NCI-H2029 (cell line): ENCODE measurements at regions not wholly inside any gene's neighbourhood (a gene's known extent, or its start where the extent isn't known, plus 50 kb on each side); places are given as distances from the start of the nearest gene placed in this dataset.
"Not testable (repeated sequence)": the region's sequence is repeated elsewhere in the genome, so short reads cannot be mapped to it uniquely, and the experiment has no call there.

Experiments used
- DNase-seq: peaks from one replicate; lab custom pipeline; 2025; lab: John Stamatoyannopoulos, UW

GRCh38 chr3:72278349-72279067, 493.6 kb upstream of the PROK2 start:
- no peak for DNase-seq

- DNase-seq: no peak
Measured at GRCh38 chr3:72277710-72278109, 492.8 kb upstream of the PROK2 start.

GRCh38 chr3:72276806-72277205, 491.9 kb upstream of the PROK2 start:
- no peak for DNase-seq

- DNase-seq: no peak
Measured at GRCh38 chr3:72275331-72275751, 490.4 kb upstream of the PROK2 start.

GRCh38 chr3:72274493-72275330, 489.8 kb upstream of the PROK2 start:
- DNase-seq: no peak

GRCh38 chr3:72273615-72274014, 488.7 kb upstream of the PROK2 start:
- DNase-seq: no peak

- DNase-seq: no peak
Measured at GRCh38 chr3:72272356-72272755, 487.4 kb upstream of the PROK2 start.

GRCh38 chr3:72271923-72272322, 487.0 kb upstream of the PROK2 start:
- no peak for DNase-seq

GRCh38 chr3:72271216-72271615, 486.3 kb upstream of the PROK2 start:
- no peak for DNase-seq

GRCh38 chr3:72270730-72271129, 485.8 kb upstream of the PROK2 start:
- no peak for DNase-seq

GRCh38 chr3:72270072-72270681, 485.2 kb upstream of the PROK2 start:
- no peak for DNase-seq

GRCh38 chr3:72269475-72269874, 484.5 kb upstream of the PROK2 start:
- no peak for DNase-seq

GRCh38 chr3:72266921-72267524, 482.1 kb upstream of the PROK2 start:
- DNase-seq: not testable (repeated sequence)

- no peak for DNase-seq
Measured at GRCh38 chr3:72266016-72266370, 481.0 kb upstream of the PROK2 start.

- no peak for DNase-seq
Measured at GRCh38 chr3:72265256-72266015, 480.5 kb upstream of the PROK2 start.

GRCh38 chr3:72263223-72263990, 478.5 kb upstream of the PROK2 start:
- DNase-seq: no peak

GRCh38 chr3:72262736-72263135, 477.8 kb upstream of the PROK2 start:
- no peak for DNase-seq

- DNase-seq: no peak
Measured at GRCh38 chr3:72261566-72262564, 476.9 kb upstream of the PROK2 start.

- DNase-seq: no peak
Measured at GRCh38 chr3:72260588-72260910, 475.6 kb upstream of the PROK2 start.
